Body of pancreas (tissue), 4 donors: ENCODE measurements at regions not wholly inside any gene's neighbourhood (a gene's known extent, or its start where the extent isn't known, plus 50 kb on each side); places are given as distances from the start of the nearest gene placed in this dataset.

ENCODE experiments used
- CTCF ChIP-seq, 7 experiments: fragments of 450-650 bp in 4 of 7; fragments of 200-600 bp in 3 of 7; sonication (generic) in 3 of 7; IDR thresholded peaks; one replicate each; pipeline ENCODE4 v1.5.1; 2016 to 2019; ENCODE audit warnings: antibody characterized with exemption in 7 of 7
- POLR2A ChIP-seq, 3 donors: fragments of 450-650 bp; IDR thresholded peaks; one replicate each; pipeline ENCODE4 v1.6.1; 2016; ENCODE audit warnings: antibody characterized with exemption in 3 of 3, mild to moderate bottlenecking in 2 of 3

- no peak for TF ChIP-seq CTCF (IDR thresholded peaks at IDR 0.05)
- TF ChIP-seq POLR2A (IDR thresholded peaks at IDR 0.05) = no peak
These were observed 289.6 kb upstream of the ADARB2 start for GRCh38 chr10:2026936-2027335.
